HEK293 (cell line): ENCODE measurements at regions not wholly inside any gene's neighbourhood (a gene's known extent, or its start where the extent isn't known, plus 50 kb on each side); places are given as distances from the start of the nearest gene placed in this dataset.

Source experiments
- CTCF ChIP-seq: fragments of 450-650 bp; formaldehyde crosslinking; IDR thresholded peaks from 2 replicates; pipeline ENCODE4 v1.5.1; 2016; ENCODE audit warnings: missing biosample characterization, missing genetic modification characterization
- HOXA7 ChIP-seq: sonication (generic); formaldehyde crosslinking; IDR thresholded peaks from 2 replicates; pipeline ENCODE4 v1.8.1; 2022; ENCODE audit warnings: missing genetic modification reagents, borderline replicate concordance
- YY1 ChIP-seq: fragments of 450-650 bp; formaldehyde crosslinking; IDR thresholded peaks from 2 replicates; pipeline ENCODE4 v1.5.1; 2018; ENCODE audit warnings: missing biosample characterization, missing genetic modification characterization
- ZBTB21 ChIP-seq: fragments of 450-650 bp; formaldehyde crosslinking; IDR thresholded peaks from 2 replicates; pipeline ENCODE4 v1.5.1; 2017; ENCODE audit warnings: missing biosample characterization, missing genetic modification characterization
- ZNF133 ChIP-seq: fragments of 450-650 bp; formaldehyde crosslinking; IDR thresholded peaks from 2 replicates; pipeline ENCODE4 v1.5.1; 2016; ENCODE audit warnings: missing biosample characterization, missing genetic modification characterization
- ZNF488 ChIP-seq: fragments of 450-650 bp; formaldehyde crosslinking; IDR thresholded peaks from 2 replicates; pipeline ENCODE4 v1.5.1; 2016; ENCODE audit warnings: missing biosample characterization, missing genetic modification characterization
- ZNF624 ChIP-seq: fragments of 450-650 bp; formaldehyde crosslinking; IDR thresholded peaks from 2 replicates; pipeline ENCODE4 v1.5.1; 2017; ENCODE audit warnings: missing biosample characterization, missing genetic modification characterization
- ZNF658 ChIP-seq: fragments of 450-650 bp; formaldehyde crosslinking; IDR thresholded peaks from 2 replicates; pipeline ENCODE4; 2016; ENCODE audit warnings: missing biosample characterization, missing genetic modification characterization
- ZNF830 ChIP-seq: fragments of 450-650 bp; IDR thresholded peaks from 2 replicates; pipeline ENCODE4 v1.5.0; 2018; ENCODE audit warnings: missing biosample characterization, missing genetic modification characterization, low read depth, mild to moderate bottlenecking, moderate library complexity

DNA sequence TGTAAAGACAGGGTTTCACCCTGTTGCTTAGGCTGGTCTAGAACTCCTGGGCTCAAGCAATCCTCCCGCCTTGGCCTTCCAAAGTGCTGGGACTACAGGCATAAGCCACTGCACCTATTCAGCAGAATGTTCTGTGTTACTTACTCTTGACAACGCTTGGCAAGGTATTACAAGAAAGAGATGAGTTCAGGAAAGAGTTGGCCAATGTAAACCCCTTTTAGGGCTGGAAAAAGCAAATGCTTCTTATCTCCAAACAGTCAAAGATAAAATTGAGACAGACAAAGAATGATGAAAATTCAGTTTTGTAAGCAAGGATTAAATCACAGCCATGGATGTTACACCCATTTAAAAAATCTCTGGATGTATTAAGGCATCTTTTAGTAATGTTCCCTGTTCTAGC lies 114.0 kb upstream of the PODXL start:
- TF ChIP-seq ZBTB21 (no peak), ZNF658 (tag by site-specific recombination) (no peak), HOXA7 (CRISPR knock-in tag) (no peak), CTCF (tag by site-specific recombination) (no peak), ZNF830 (tag by site-specific recombination) (no peak), ZNF488 (tag by site-specific recombination) (no peak), ZNF133 (tag by site-specific recombination) (no peak), ZNF624 (tag by site-specific recombination) (no peak), YY1 (tag by site-specific recombination) (no peak)
